ENCODE measurements at regions not wholly inside any gene's neighbourhood (a gene's known extent, or its start where the extent isn't known, plus 50 kb on each side); places are given as distances from the start of the nearest gene placed in this dataset.
"Not testable (repeated sequence)": the region's sequence is repeated elsewhere in the genome, so short reads cannot be mapped to it uniquely, and the experiment has no call there.

DNA sequence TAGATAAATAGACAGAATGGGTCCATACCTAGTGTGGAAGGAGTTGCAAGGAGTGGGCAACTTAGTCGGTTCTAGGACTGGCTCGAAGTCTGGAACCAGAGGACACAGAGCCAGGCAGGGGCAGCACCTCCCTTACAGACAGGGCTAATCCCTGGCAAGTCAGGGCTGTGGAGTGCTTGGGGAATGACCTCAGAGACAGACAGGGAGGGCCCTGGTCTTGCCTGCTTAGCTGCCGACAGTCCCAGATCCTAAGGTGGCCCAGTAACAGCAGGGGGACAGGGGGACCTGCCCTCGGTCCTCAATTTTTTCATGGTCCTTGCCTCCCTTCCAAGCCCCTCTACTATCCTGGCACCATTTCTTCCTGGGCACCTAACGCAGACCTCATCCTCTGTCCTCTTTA is 222.4 kb upstream of the TNC start:
- Histone ChIP-seq H3K9ac (ENCODE audit: low read length) (no peak overlapping the region), H3K9me3 (ENCODE audit: insufficient read depth, low read length) (no peaks in the 10 kb centered on the region), H3K9me2 (replicated peaks; ENCODE audit: insufficient read depth, low read length) (no peaks in the 10 kb centered on the region), H3K4me2 (ENCODE audit: low read depth, low read length, poor library complexity, severe bottlenecking) (no peak overlapping the region), H4K20me1 (ENCODE audit: low read depth, low read length) (no peaks in the 10 kb centered on the region), H3F3A (ENCODE audit: insufficient read depth) (no peaks in the 10 kb centered on the region), H3K79me2 (ENCODE audit: insufficient read depth, low read length) (no peaks in the 10 kb centered on the region), H3K36me3 (ENCODE audit: low read length) (no peaks in the 10 kb centered on the region), H3K27me3 (ENCODE audit: low read length) (no peaks in the 10 kb centered on the region), H3K4me3 (ENCODE audit: insufficient read depth, low read length, poor library complexity, severe bottlenecking) (no peak overlapping the region), H2AFZ (ENCODE audit: low read depth, low read length, severe bottlenecking) (no peak overlapping the region), H3K27ac (ENCODE audit: low read depth, low read length) (no peak overlapping the region)
- TF ChIP-seq EZH2phosphoT487 (conservative IDR thresholded peaks at IDR 0.05; ENCODE audit: low read length) = no peak
- TF ChIP-seq, protein P1, sequence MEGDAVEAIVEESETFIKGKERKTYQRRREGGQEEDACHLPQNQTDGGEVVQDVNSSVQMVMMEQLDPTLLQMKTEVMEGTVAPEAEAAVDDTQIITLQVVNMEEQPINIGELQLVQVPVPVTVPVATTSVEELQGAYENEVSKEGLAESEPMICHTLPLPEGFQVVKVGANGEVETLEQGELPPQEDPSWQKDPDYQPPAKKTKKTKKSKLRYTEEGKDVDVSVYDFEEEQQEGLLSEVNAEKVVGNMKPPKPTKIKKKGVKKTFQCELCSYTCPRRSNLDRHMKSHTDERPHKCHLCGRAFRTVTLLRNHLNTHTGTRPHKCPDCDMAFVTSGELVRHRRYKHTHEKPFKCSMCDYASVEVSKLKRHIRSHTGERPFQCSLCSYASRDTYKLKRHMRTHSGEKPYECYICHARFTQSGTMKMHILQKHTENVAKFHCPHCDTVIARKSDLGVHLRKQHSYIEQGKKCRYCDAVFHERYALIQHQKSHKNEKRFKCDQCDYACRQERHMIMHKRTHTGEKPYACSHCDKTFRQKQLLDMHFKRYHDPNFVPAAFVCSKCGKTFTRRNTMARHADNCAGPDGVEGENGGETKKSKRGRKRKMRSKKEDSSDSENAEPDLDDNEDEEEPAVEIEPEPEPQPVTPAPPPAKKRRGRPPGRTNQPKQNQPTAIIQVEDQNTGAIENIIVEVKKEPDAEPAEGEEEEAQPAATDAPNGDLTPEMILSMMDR (IDR thresholded peaks at IDR 0.05; ENCODE audit: insufficient read depth, low read length, poor library complexity, severe bottlenecking) = no peak

- no peak for TF ChIP-seq EZH2phosphoT487 (conservative IDR thresholded peaks at IDR 0.05; ENCODE audit: low read length)
- TF ChIP-seq, protein P1 (IDR thresholded peaks at IDR 0.05; ENCODE audit: insufficient read depth, low read length, poor library complexity, severe bottlenecking) = no peak
- H3K9me2 ChIP-seq (replicated peaks; ENCODE audit: insufficient read depth, low read length) = no peaks in the 10 kb centered on the region
- H3K27ac ChIP-seq (ENCODE audit: low read depth, low read length) = no peak overlapping the region
- H3K79me2 ChIP-seq (ENCODE audit: insufficient read depth, low read length) = no peaks in the 10 kb centered on the region
- no peaks in the 10 kb centered on the region for H3K36me3 ChIP-seq (ENCODE audit: low read length)
- H3F3A ChIP-seq (ENCODE audit: insufficient read depth) = no peaks in the 10 kb centered on the region
- no peaks in the 10 kb centered on the region for H3K27me3 ChIP-seq (ENCODE audit: low read length)
- H2AFZ ChIP-seq (ENCODE audit: low read depth, low read length, severe bottlenecking) = no peak overlapping the region
- H3K4me2 ChIP-seq (ENCODE audit: low read depth, low read length, poor library complexity, severe bottlenecking) = no peak overlapping the region
- H3K9ac ChIP-seq (ENCODE audit: low read length) = no peak overlapping the region
- H3K9me3 ChIP-seq (ENCODE audit: insufficient read depth, low read length) = no peaks in the 10 kb centered on the region
- H4K20me1 ChIP-seq (ENCODE audit: low read depth, low read length) = no peaks in the 10 kb centered on the region
- H3K4me3 ChIP-seq (ENCODE audit: insufficient read depth, low read length, poor library complexity, severe bottlenecking) = no peak overlapping the region
These were observed 223.5 kb upstream of the TNC start for GRCh38 chr9:115341426-115341825.

GRCh38 chr9:115347776-115348175 is 229.8 kb upstream of the TNC start:
- H2AFZ ChIP-seq (ENCODE audit: low read depth, low read length, severe bottlenecking); H4K20me1 ChIP-seq (ENCODE audit: low read depth, low read length); H3K79me2 ChIP-seq (ENCODE audit: insufficient read depth, low read length); H3K9ac ChIP-seq (ENCODE audit: low read length); H3K4me2 ChIP-seq (ENCODE audit: low read depth, low read length, poor library complexity, severe bottlenecking); H3F3A ChIP-seq (ENCODE audit: insufficient read depth); H3K36me3 ChIP-seq (ENCODE audit: low read length); H3K27ac ChIP-seq (ENCODE audit: low read depth, low read length); H3K27me3 ChIP-seq (ENCODE audit: low read length); H3K9me2 ChIP-seq (replicated peaks; ENCODE audit: insufficient read depth, low read length); H3K4me3 ChIP-seq (ENCODE audit: insufficient read depth, low read length, poor library complexity, severe bottlenecking); H3K9me3 ChIP-seq (ENCODE audit: insufficient read depth, low read length): not testable (repeated sequence)

DNA sequence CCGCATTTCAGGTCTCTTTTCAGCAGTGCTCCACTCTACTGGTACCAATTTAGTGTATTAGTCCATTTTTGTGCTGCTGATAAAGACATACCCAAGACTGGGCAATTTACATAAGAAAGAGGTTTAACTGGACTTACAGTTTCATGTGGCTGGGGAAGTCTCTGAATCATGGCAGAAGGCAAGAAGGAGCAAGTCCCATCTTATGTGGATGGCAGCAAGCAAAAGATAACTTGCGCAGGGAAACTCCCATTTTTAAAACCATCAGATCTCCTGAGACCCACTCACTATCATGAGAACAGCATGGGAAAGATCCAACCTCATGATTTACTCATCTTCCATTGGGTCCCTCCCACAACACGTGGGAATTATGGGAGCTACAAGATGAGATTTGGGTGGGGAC is 231.0 kb upstream of the TNC start:
- not testable (repeated sequence) for H3K36me3 ChIP-seq (ENCODE audit: low read length); H3K9ac ChIP-seq (ENCODE audit: low read length); H3F3A ChIP-seq (ENCODE audit: insufficient read depth); H3K4me3 ChIP-seq (ENCODE audit: insufficient read depth, low read length, poor library complexity, severe bottlenecking); H3K9me2 ChIP-seq (replicated peaks; ENCODE audit: insufficient read depth, low read length); H4K20me1 ChIP-seq (ENCODE audit: low read depth, low read length); H2AFZ ChIP-seq (ENCODE audit: low read depth, low read length, severe bottlenecking); H3K27ac ChIP-seq (ENCODE audit: low read depth, low read length); H3K27me3 ChIP-seq (ENCODE audit: low read length); H3K4me2 ChIP-seq (ENCODE audit: low read depth, low read length, poor library complexity, severe bottlenecking); H3K9me3 ChIP-seq (ENCODE audit: insufficient read depth, low read length); H3K79me2 ChIP-seq (ENCODE audit: insufficient read depth, low read length)
